ENCODE measurements at regions not wholly inside any gene's neighbourhood (a gene's known extent, or its start where the extent isn't known, plus 50 kb on each side); places are given as distances from the start of the nearest gene placed in this dataset.

DNA sequence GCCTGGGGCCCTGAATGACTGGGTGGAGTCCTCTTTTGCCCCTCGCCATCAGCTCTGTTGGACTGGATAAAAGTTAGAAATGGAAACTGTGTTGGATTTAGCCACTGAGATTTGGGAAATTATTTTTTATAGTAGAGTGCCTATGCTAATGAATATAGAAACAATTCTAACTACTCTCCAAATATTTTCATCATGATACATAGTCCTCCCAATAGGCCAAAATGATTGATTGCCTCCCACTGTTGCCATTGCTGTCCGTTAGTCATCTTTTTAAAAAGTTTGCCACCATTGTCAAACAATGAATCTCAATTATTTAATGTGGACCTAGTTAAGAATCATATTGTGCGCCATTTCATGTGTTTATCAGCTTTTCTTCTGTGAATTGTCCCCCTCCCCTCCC, 417.0 kb downstream of the GALR1 start:
- ATAC-seq (ENCODE audit: low FRiP score): peak; percentile 64
- TF ChIP-seq, protein P1, sequence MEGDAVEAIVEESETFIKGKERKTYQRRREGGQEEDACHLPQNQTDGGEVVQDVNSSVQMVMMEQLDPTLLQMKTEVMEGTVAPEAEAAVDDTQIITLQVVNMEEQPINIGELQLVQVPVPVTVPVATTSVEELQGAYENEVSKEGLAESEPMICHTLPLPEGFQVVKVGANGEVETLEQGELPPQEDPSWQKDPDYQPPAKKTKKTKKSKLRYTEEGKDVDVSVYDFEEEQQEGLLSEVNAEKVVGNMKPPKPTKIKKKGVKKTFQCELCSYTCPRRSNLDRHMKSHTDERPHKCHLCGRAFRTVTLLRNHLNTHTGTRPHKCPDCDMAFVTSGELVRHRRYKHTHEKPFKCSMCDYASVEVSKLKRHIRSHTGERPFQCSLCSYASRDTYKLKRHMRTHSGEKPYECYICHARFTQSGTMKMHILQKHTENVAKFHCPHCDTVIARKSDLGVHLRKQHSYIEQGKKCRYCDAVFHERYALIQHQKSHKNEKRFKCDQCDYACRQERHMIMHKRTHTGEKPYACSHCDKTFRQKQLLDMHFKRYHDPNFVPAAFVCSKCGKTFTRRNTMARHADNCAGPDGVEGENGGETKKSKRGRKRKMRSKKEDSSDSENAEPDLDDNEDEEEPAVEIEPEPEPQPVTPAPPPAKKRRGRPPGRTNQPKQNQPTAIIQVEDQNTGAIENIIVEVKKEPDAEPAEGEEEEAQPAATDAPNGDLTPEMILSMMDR (IDR thresholded peaks at IDR 0.05): no peak
- no peak for DNase-seq (ENCODE audit: low spot score)

DNA sequence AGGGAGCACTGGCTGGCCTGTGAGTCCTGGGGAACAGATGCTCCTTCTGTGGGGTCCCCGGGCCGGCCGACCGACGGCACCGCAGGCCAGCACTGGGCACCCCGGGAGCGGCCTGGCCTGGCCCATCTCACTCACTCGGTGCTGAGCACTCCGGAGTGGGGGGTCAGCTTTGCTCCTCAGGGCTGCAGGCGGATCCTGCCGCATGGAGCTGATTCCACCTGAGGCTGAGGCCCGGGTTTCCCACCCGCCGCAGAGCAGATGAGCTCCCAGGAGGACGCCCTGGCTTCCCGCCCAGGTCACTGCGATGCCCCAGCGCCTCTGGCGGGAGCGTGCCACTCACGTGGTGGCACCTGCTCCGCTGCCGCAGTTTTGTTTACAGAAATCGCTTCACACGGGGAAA, 418.6 kb downstream of the GALR1 start:
- ATAC-seq (ENCODE audit: low FRiP score) (no peak), DNase-seq (ENCODE audit: low spot score) (no peak)
- TF ChIP-seq, protein P1 (IDR thresholded peaks at IDR 0.05): no peak

DNA sequence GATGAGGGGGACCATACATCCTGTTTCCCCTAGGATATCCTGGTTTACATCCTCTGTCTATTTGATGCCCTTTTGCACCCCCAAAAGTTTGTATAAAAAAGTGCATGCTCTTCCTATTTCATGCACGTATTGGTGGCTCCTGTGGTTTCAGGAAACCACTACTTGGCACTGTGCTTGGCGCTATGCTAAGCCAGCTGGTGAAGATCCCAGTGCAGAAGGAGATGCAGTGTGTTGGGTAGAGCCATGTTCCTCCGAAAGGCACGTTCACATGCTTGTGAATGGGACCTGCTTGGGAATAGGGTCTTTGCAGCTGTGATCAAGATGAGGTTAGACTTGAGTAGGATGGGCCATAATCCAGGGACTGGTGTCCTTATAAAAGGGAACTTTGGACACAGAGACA, 419.7 kb downstream of the GALR1 start:
- TF ChIP-seq, protein P1 (IDR thresholded peaks at IDR 0.05): no peak

DNA sequence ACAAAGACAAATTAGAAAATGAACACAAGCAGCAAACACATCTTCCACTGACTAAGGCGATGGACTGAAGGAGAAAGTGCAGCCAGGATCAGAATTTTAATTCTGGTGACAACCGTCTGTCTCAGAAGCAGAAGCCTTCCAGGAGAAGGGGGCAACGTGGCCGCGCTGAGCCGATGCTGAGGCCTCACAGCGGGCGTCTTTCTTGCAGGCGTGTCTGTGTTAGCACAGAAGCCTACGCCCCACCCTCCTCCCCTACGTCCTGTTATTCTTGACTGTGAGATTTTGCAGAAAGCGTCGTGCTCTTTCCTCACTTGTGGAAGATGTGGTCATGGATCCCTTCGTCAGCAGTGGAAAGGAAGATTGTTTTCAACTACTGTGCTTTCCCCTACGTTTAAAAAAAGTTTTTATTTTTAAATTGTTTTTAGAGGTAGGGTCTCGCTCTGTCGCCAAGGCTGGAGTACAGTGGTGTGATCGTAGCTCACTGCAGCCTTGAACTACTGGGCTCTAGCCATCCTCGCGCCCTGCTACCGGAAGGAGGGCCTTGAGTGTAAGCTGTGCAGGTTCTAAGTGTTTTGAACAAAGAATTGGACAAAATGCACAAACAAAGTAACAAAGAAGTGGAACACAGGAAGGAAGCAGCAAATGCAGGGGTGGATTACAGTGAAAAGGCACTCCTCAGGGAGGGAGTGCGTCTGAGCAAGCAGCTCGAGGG, 422.0 kb downstream of the GALR1 start:
- ATAC-seq (ENCODE audit: low FRiP score) (no peak), DNase-seq (ENCODE audit: low spot score) (no peak)
- TF ChIP-seq, protein P1 (IDR thresholded peaks at IDR 0.05): no peak

More for the DNA sequence above, 419.7 kb downstream of the GALR1 start:
- DNase-seq (ENCODE audit: low spot score) (no peak), ATAC-seq (ENCODE audit: low FRiP score) (no peak)

DNA sequence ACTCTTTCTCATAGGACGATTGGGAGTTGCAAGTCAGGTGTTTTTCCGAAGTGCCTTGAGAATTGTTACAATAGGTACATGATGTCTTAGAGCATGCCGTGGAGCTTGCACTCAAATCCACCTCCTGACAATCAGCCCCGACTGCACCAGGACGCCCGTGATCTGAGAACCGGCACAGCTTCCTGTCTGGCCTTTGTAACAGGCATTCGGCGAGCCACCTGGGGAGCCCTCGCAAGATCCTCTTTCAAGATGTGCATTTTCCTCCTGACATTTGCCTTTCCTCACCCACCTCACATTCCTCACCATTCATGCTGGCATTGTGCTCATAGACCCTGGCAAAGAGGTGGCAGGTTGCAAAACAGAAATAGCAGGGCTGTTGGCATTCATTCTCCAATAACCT, 427.3 kb downstream of the GALR1 start:
- TF ChIP-seq, protein P1 (IDR thresholded peaks at IDR 0.05): no peak
- ATAC-seq (ENCODE audit: low FRiP score) (no peak), DNase-seq (ENCODE audit: low spot score) (no peak)

DNA sequence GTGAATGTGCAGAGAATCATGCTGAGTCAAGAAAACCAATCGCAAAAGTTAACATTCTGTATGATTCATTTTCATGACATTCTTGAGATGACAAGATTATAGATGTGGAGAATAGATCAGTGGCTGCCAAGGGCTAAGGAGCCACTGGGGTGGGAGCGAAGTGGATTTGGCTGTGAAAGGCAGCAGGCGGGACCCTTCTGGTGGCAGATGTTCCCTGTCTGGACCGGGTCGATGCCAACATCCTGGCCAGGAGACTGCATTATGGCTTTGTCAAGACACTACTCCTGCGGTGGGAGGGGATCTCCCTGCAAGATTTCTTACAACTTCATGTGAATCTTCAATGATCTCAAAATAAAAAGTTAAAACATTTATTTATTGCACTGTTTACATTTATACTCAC, 427.9 kb downstream of the GALR1 start:
- DNase-seq (ENCODE audit: low spot score): no peak
- TF ChIP-seq, protein P1 (IDR thresholded peaks at IDR 0.05): no peak
- no peak for ATAC-seq (ENCODE audit: low FRiP score)

DNA sequence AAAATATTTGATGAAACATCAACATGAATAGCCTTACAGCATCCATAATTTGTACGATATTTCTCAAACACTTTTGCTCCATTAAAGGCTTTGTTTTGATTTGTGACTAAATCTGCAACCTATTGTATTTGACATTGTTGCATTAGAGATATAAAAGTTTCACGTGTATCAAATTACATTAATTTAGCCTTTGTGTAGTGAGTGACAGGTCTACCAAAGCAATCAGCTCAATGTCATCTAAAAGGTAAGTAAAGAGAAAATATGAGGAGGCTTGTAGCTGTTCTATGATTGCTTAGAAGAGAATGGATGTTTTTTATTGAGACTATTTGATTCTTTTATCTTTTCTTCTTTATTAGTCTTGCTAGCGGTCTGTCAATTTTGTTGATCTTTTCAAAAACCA, 430.2 kb downstream of the GALR1 start:
- TF ChIP-seq, protein P1 (IDR thresholded peaks at IDR 0.05): no peak
- ATAC-seq (ENCODE audit: low FRiP score) (no peak), DNase-seq (ENCODE audit: low spot score) (no peak)

All from omental fat pad (tissue), 3 donors.